GM19035 (cell line): ENCODE measurements at regions not wholly inside any gene's neighbourhood (a gene's known extent, or its start where the extent isn't known, plus 50 kb on each side); places are given as distances from the start of the nearest gene placed in this dataset.
"Not testable (repeated sequence)": the region's sequence is repeated elsewhere in the genome, so short reads cannot be mapped to it uniquely, and the experiment has no call there.

Experiments used
- ATAC-seq: cut with Tn5 transposase; IDR thresholded peaks from one replicate; pipeline ENCODE4 v1.9.1; 2021; ENCODE audit not compliant: unreplicated experiment

GRCh38 chr14:89534902-89535685 lies 118.1 kb upstream of the FOXN3 start:
- no peak for ATAC-seq

- no peak for ATAC-seq
Observed at GRCh38 chr14:89533766-89534165, 116.7 kb upstream of the FOXN3 start.

DNA sequence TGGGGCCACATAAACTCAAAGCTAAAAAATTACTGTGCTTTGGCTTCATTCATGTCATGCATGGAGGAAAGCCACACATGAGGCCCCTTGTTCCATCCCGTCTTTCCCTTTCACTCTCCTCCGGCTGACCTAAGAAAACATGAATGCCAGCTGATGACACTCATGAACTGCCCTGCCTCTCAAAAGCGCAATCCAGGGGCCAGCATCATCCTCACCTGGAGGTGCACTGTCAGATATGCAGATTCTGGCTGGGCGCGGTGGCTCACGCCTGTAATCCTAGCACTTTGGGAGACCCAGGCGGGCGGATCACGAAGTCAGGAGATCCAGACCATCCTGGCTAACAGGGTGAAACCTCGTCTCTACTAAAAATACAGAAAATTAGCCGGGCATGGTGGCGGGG lies 116.1 kb upstream of the FOXN3 start:
- ATAC-seq: no peak

DNA sequence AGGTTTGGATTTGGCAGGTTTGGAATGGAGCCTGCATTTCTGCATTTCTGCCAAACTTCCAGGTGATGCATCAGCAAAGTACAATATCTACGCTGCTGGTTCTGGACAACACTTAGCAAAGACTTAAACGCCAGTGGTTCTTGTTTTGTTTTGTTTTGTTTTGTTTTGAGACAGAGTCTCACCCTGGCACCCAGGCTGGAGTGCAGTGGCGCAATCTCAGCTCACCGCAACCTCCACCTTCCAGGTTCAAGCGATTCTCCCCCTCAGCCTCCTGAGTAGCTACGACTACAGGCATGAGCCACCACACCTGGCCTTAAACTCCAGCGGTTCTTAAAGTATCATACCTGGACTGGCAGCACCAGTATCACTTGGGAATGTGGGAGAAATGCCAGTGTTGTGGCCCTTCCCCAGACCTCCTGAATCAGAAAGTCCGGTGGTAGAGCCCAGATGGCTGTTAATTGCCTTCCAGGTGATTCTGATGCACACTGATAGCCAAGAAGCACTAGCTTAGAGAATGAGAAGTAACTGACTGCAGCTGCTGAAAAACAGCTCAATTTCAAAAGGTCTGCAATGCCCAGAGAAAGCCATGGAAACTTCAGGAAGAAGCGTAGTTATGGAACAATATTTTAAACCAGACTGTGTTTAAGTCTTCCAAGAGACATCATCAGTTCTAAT lies 114.8 kb upstream of the FOXN3 start:
- ATAC-seq: no peak

GRCh38 chr14:89524990-89525667 lies 108.1 kb upstream of the FOXN3 start:
- no peak for ATAC-seq

DNA sequence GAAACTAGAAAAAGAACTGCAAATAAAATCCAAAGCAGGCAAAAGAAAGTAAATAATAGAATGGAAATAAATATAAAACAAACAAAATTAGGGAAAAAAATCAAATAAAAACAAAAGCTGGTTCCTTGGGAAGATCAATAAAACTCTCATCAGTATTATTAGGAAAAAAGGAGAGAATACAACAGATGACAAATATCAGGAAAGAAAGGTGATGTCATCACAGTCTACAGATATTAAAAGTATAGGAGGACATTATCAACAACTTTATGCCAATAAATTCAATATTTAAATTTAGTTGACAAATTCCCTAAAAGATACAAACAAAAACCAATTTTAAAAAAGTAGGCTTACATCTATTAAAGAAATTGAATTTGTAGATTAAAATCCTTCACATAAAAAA lies 107.4 kb upstream of the FOXN3 start:
- ATAC-seq: no peak

GRCh38 chr14:89521988-89522387 lies 105.0 kb upstream of the FOXN3 start:
- ATAC-seq: no peak

GRCh38 chr14:89519040-89519439 lies 102.0 kb upstream of the FOXN3 start:
- ATAC-seq: no peak

- ATAC-seq: no peak
Observed at GRCh38 chr14:89516173-89516572, 99.1 kb upstream of the FOXN3 start.

- no peak for ATAC-seq
Observed at GRCh38 chr14:89514601-89515000, 97.6 kb upstream of the FOXN3 start.

DNA sequence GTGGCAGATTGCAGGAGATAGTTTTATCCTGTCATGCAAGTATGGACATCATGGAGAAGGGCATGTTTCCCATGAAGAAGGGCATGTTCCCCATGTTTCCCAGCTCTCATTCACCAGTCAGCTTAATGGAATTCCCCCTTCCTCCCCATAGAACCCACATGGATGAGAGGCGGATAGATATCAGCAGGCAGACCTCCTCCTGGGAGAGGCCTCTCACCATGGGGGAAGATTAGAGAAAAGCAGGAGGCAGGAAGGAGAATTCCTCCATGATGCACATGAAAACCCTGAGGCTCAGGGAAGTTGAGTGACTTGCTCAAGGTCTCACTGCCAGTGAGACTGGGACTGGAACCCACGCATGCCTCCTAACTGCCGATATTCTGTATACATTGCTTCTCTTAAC lies 92.9 kb upstream of the FOXN3 start:
- no peak for ATAC-seq

- ATAC-seq: no peak
Observed at GRCh38 chr14:89508863-89509262, 91.8 kb upstream of the FOXN3 start.

GRCh38 chr14:89507926-89508460 lies 91.0 kb upstream of the FOXN3 start:
- ATAC-seq: no peak

DNA sequence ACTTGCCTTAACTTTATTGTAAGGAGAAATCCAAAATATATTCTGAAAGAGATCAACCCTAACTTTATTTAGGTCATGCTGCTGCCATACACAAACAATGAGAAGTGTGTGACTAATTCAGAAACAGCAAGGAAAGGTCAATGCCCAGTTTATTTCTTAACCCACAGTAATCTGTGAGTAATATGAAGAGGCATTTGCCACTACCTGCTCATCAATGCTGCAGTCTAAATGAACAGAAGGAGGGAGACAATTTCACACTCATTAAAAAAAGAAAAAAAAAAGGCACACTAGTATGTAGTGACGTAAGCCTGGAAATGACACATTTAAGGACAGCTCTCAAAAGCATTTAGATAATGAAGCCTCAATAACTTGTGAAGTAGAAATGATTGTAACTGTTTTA lies 90.5 kb upstream of the FOXN3 start:
- no peak for ATAC-seq

DNA sequence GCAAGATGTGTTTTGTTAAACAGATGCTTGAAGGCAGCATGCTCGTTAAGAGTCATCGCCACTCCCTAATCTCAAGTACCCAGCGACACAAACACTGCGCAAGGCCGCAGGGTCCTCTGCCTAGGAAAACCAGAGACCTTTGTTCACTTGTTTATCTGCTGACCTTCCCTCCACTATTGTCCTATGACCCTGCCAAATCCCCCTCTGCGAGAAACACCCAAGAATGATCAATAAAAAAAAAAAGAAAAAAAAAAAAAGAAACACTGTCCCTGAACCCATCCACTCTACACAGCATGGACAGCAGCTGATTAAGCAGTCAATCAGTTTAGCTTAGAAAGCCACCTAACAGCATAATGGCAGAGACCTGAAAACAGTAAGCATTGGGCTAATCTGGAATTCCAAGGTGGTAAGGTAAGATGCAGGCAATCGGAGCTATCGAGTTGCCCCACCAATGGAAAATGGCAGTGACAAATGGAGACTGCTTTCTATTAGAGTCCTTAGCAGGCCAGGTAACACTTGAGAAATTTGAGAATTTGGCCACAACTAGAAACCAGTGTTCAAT lies 89.9 kb upstream of the FOXN3 start:
- ATAC-seq: not testable (repeated sequence)

DNA sequence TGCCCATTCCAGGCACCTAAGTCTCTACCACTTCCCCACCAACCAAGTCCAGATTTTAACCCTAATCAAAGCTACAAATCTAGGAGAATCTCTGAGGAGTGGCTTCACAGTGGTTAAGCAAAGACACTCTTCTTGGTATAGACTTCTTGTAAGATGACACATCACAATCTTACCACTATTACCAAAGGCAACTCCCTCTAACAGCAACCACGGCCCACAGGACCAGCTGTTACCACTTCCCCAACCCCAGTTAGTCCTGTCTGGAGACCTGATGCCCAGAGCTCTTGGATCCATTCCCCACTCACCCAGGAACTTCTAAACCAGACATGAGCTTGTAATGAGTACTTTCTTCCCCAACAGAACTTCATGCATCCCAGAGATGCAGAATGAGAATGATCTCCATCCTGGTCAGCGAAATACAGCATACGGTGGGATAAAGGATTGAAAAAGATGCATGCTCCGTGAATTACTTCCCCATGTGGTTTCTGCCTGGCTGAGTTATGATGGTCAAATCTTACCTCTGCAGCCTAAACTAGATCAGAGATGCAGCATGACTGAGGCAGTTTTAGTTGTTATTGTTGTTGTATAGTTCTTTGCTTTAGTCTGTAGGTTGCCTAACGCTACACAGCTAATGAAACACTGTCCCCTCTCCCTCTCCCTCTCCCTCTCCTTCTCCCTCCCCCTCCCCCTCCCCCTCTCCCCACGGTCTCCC lies 87.7 kb upstream of the FOXN3 start:
- peak; percentile 48 for ATAC-seq

DNA sequence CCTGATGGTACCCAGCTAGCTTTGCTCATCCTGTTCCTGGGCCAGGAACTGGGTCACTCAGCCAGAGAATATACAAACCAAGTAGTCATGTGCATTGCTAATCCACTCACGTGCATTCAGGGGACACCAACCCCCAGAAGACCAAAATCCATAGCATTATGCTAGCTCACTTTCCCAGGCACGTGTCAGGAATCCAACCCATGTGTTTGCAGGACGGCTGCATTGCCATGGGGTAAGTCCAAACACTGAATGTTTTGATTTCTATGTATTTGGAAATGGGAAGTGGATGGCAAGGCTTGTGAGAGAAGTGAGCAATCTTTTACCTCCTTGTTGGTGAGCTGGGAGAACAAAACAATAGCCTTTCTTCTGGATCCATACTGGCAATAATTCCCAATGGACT lies 87.1 kb upstream of the FOXN3 start:
- ATAC-seq: no peak

GRCh38 chr14:89503431-89503996 lies 86.5 kb upstream of the FOXN3 start:
- ATAC-seq: no peak

GRCh38 chr14:89502966-89503365 lies 85.9 kb upstream of the FOXN3 start:
- ATAC-seq: no peak

DNA sequence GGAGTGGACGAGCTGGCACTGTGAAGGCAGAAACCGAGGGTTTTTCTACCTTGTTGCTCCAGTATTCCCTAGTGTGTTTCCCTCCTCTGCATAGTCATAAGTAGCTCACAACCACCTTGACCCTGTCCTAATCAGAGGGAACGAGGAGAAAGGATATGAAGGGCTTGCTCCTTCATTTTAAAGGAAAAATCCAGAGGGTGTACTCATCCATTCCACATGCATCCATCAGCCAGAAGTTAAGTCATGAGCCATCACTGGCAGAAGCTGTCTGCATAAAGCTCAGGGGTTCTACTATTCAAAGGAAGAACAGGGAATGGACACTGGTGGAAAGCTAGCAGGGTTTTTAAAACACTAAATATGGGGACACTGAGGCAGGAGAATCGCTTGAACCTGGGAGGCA lies 84.3 kb upstream of the FOXN3 start:
- ATAC-seq: no peak

DNA sequence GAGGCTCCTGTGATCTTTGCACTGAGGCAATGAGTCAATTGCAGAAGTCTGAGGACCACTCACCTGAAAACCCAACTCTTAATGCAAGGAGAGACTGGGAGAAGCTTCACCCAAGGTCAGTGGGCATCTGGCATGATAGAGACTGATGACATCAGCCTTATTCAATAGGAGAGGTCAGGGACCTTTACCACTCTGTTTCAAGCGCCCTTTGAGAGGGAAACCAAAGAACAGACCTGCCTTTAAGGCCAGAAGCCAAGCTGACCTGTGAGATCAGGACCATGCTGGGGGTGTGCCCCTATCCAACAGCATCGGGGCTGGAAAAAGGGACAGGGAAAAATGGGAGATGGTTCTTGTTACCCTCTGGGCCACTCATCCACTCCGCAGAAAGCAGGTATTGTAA lies 83.3 kb upstream of the FOXN3 start:
- ATAC-seq: no peak
